Central memory CD8-positive, alpha-beta T cell (primary cell): ENCODE measurements at regions not wholly inside any gene's neighbourhood (a gene's known extent, or its start where the extent isn't known, plus 50 kb on each side); places are given as distances from the start of the nearest gene placed in this dataset.

Experiments
- ATAC-seq: fragments of 150-1000 bp; cut with Tn5 transposase; replicated peaks from 2 replicates; pipeline ENCODE4 v1.10.0; 2022; ENCODE audit warnings: mild to moderate bottlenecking, moderate FRiP score, moderate number of reproducible peaks; ENCODE audit not compliant: poor library complexity, severe bottlenecking; ENCODE audit errors: extremely low read depth
- DNase-seq, 2 donors: peaks; one replicate each; pipeline ENCODE4 v3.0.0; 2021; ENCODE audit warnings: low spot score in 2 of 2
- H3K27ac Mint-ChIP-seq: one replicate; pipeline ENCODE4 v1.8.0; 2022; ENCODE audit warnings: low read depth, mild to moderate bottlenecking, moderate library complexity, mixed read lengths
- H3K27me3 Mint-ChIP-seq: one replicate; pipeline ENCODE4 v1.8.0; 2022; ENCODE audit warnings: mixed read lengths
- H3K36me3 Mint-ChIP-seq: one replicate; pipeline ENCODE4 v1.8.0; 2022; ENCODE audit warnings: mild to moderate bottlenecking, moderate library complexity, mixed read lengths; ENCODE audit not compliant: insufficient read depth
- H3K4me1 Mint-ChIP-seq: one replicate; pipeline ENCODE4 v1.8.0; 2022; ENCODE audit warnings: mixed read lengths
- H3K4me3 Mint-ChIP-seq: one replicate; pipeline ENCODE4 v1.8.0; 2022; ENCODE audit warnings: mild to moderate bottlenecking, moderate library complexity, mixed read lengths
- H3K9me3 Mint-ChIP-seq: one replicate; pipeline ENCODE4 v1.8.0; 2022; ENCODE audit warnings: mixed read lengths

- Mint-ChIP-seq H3K9me3 (no peaks in the 10 kb centered on the region), H3K27ac (no peak overlapping the region), H3K27me3 (peaks cover 12% of the 10 kb centered on the region), H3K4me1 (no peaks in the 10 kb centered on the region), H3K36me3 (no peaks in the 10 kb centered on the region), H3K4me3 (no peak overlapping the region)
- ATAC-seq (no peak), DNase-seq (no peak)
These were observed 192.1 kb downstream of the IDS start for GRCh38 chrX:149312988-149313387.

- Mint-ChIP-seq H3K9me3 (no peaks in the 10 kb centered on the region), H3K4me1 (no peaks in the 10 kb centered on the region), H3K36me3 (no peaks in the 10 kb centered on the region), H3K4me3 (no peak overlapping the region), H3K27ac (no peak overlapping the region), H3K27me3 (peaks cover 4% of the 10 kb centered on the region)
- no peak for DNase-seq
- no peak for ATAC-seq
These were observed 193.0 kb downstream of the IDS start for GRCh38 chrX:149312097-149312496.

GRCh38 chrX:149302705-149303104 lies 202.4 kb downstream of the IDS start:
- no peaks in the 10 kb centered on the region for H3K36me3 Mint-ChIP-seq
- no peak for DNase-seq
- no peaks in the 10 kb centered on the region for H3K9me3 Mint-ChIP-seq
- no peaks in the 10 kb centered on the region for H3K4me1 Mint-ChIP-seq
- ATAC-seq, result no peak
- peaks cover 6% of the 10 kb centered on the region for H3K27me3 Mint-ChIP-seq
- no peak overlapping the region for H3K27ac Mint-ChIP-seq
- H3K4me3 Mint-ChIP-seq, result no peak overlapping the region

GRCh38 chrX:149298111-149298510 lies 207.0 kb downstream of the IDS start:
- no peak overlapping the region for H3K4me3 Mint-ChIP-seq
- H3K4me1 Mint-ChIP-seq, result no peaks in the 10 kb centered on the region
- peaks cover 6% of the 10 kb centered on the region for H3K27me3 Mint-ChIP-seq
- DNase-seq (no peak), ATAC-seq (no peak)
- H3K9me3 Mint-ChIP-seq, result no peaks in the 10 kb centered on the region
- no peak overlapping the region for H3K27ac Mint-ChIP-seq
- no peaks in the 10 kb centered on the region for H3K36me3 Mint-ChIP-seq

- Mint-ChIP-seq H3K27ac (no peak overlapping the region), H3K4me1 (no peaks in the 10 kb centered on the region), H3K36me3 (peaks cover 2% of the 10 kb centered on the region), H3K4me3 (no peak overlapping the region), H3K9me3 (no peaks in the 10 kb centered on the region), H3K27me3 (peaks cover 6% of the 10 kb centered on the region)
- ATAC-seq (no peak), DNase-seq (no peak)
These were observed 209.0 kb downstream of the IDS start for GRCh38 chrX:149296092-149296491.

- ATAC-seq, result no peak
- Mint-ChIP-seq H3K9me3 (no peaks in the 10 kb centered on the region), H3K4me3 (no peak overlapping the region), H3K27ac (no peak overlapping the region), H3K36me3 (peaks cover 2% of the 10 kb centered on the region), H3K27me3 (peaks cover 20% of the 10 kb centered on the region), H3K4me1 (no peaks in the 10 kb centered on the region)
- DNase-seq, result peak; percentile 11 to 12
These were observed 218.2 kb downstream of the IDS start for GRCh38 chrX:149286940-149287349.

- Mint-ChIP-seq H3K36me3 (no peaks in the 10 kb centered on the region), H3K4me3 (no peak overlapping the region), H3K9me3 (no peaks in the 10 kb centered on the region), H3K4me1 (no peaks in the 10 kb centered on the region), H3K27me3 (peaks cover 20% of the 10 kb centered on the region), H3K27ac (no peak overlapping the region)
- no peak for DNase-seq
- ATAC-seq, result no peak
These were observed 220.5 kb downstream of the IDS start for GRCh38 chrX:149284616-149285015.

GRCh38 chrX:149283853-149284252 lies 221.3 kb downstream of the IDS start:
- Mint-ChIP-seq H3K4me3 (no peak overlapping the region), H3K4me1 (no peaks in the 10 kb centered on the region), H3K27ac (no peak overlapping the region), H3K36me3 (no peaks in the 10 kb centered on the region), H3K9me3 (no peaks in the 10 kb centered on the region), H3K27me3 (peaks cover 20% of the 10 kb centered on the region)
- ATAC-seq (no peak), DNase-seq (no peak)

GRCh38 chrX:149282909-149283308 lies 222.2 kb downstream of the IDS start:
- ATAC-seq (no peak), DNase-seq (no peak)
- Mint-ChIP-seq H3K4me3 (no peak overlapping the region), H3K4me1 (no peaks in the 10 kb centered on the region), H3K27me3 (peaks cover 20% of the 10 kb centered on the region), H3K27ac (no peak overlapping the region), H3K9me3 (no peaks in the 10 kb centered on the region), H3K36me3 (no peaks in the 10 kb centered on the region)

GRCh38 chrX:149280011-149280410 lies 225.1 kb downstream of the IDS start:
- ATAC-seq, result no peak
- H3K27ac Mint-ChIP-seq, result no peak overlapping the region

GRCh38 chrX:149275836-149276235 lies 229.3 kb downstream of the IDS start:
- DNase-seq (no peak), ATAC-seq (no peak)
- Mint-ChIP-seq H3K27me3 (no peaks in the 10 kb centered on the region), H3K36me3 (no peaks in the 10 kb centered on the region), H3K4me1 (no peaks in the 10 kb centered on the region), H3K9me3 (no peaks in the 10 kb centered on the region), H3K27ac (no peak overlapping the region), H3K4me3 (no peak overlapping the region)

More at GRCh38 chrX:149280011-149280410, 225.1 kb downstream of the IDS start:
- no peak for DNase-seq
- H3K36me3 Mint-ChIP-seq, result no peaks in the 10 kb centered on the region
- H3K27me3 Mint-ChIP-seq, result peaks cover 20% of the 10 kb centered on the region
- H3K4me3 Mint-ChIP-seq, result no peak overlapping the region
- H3K4me1 Mint-ChIP-seq, result no peaks in the 10 kb centered on the region
- H3K9me3 Mint-ChIP-seq, result no peaks in the 10 kb centered on the region

GRCh38 chrX:149274516-149275105 lies 230.5 kb downstream of the IDS start:
- no peak for DNase-seq
- Mint-ChIP-seq H3K36me3 (no peaks in the 10 kb centered on the region), H3K4me3 (no peak overlapping the region), H3K4me1 (no peaks in the 10 kb centered on the region), H3K27ac (no peak overlapping the region), H3K9me3 (no peaks in the 10 kb centered on the region), H3K27me3 (no peaks in the 10 kb centered on the region)
- no peak for ATAC-seq

GRCh38 chrX:149272690-149273463 lies 232.2 kb downstream of the IDS start:
- ATAC-seq (no peak), DNase-seq (no peak)
- no peaks in the 10 kb centered on the region for H3K27me3 Mint-ChIP-seq
- no peak overlapping the region for H3K27ac Mint-ChIP-seq
- no peaks in the 10 kb centered on the region for H3K9me3 Mint-ChIP-seq
- H3K36me3 Mint-ChIP-seq, result no peaks in the 10 kb centered on the region
- H3K4me3 Mint-ChIP-seq, result no peak overlapping the region
- no peaks in the 10 kb centered on the region for H3K4me1 Mint-ChIP-seq
